GM12874 (cell line): ENCODE measurements at regions not wholly inside any gene's neighbourhood (a gene's known extent, or its start where the extent isn't known, plus 50 kb on each side); places are given as distances from the start of the nearest gene placed in this dataset.

Experiments used
- CTCF ChIP-seq: IDR thresholded peaks from 2 replicates; pipeline ENCODE4 v1.5.1; 2011; ENCODE audit warnings: low read depth, mild to moderate bottlenecking, control low read depth, low read length, moderate library complexity; ENCODE audit not compliant: insufficient read depth

- TF ChIP-seq CTCF = no peak
Measured at GRCh38 chr22:49392247-49392646, 435.4 kb downstream of the BRD1 start.

- TF ChIP-seq CTCF = no peak
Measured at GRCh38 chr22:49391436-49391835, 436.2 kb downstream of the BRD1 start.

GRCh38 chr22:49390954-49391353 is 436.7 kb downstream of the BRD1 start:
- TF ChIP-seq CTCF = no peak

- no peak for TF ChIP-seq CTCF
Measured at GRCh38 chr22:49382451-49382735, 445.3 kb downstream of the BRD1 start.

- no peak for TF ChIP-seq CTCF
Measured at GRCh38 chr22:49381595-49382450, 445.9 kb downstream of the BRD1 start.

- TF ChIP-seq CTCF = no peak
Measured at GRCh38 chr22:49380828-49381114, 446.9 kb downstream of the BRD1 start.

- TF ChIP-seq CTCF = no peak
Measured at GRCh38 chr22:49380095-49380827, 447.4 kb downstream of the BRD1 start.
